Mammary epithelial cell (primary cell): ENCODE measurements at regions not wholly inside any gene's neighbourhood (a gene's known extent, or its start where the extent isn't known, plus 50 kb on each side); places are given as distances from the start of the nearest gene placed in this dataset.
"Not testable (repeated sequence)": the region's sequence is repeated elsewhere in the genome, so short reads cannot be mapped to it uniquely, and the experiment has no call there.

ENCODE experiments used
- CTCF ChIP-seq, 2 donors: IDR thresholded peaks in 1 of 2; conservative IDR thresholded peaks in 1 of 2; 2 replicates each; pipeline ENCODE4 v1.5.1; 2011 to 2012; ENCODE audit warnings: inconsistent platforms in 2 of 2, low read length in 2 of 2, mild to moderate bottlenecking in 2 of 2, control low read depth in 1 of 2, low read depth in 1 of 2; ENCODE audit not compliant: insufficient read depth in 1 of 2; ENCODE audit errors: extremely low read depth in 1 of 2
- EZH2 ChIP-seq: IDR thresholded peaks from 2 replicates; pipeline ENCODE4 v1.6.1; 2012; ENCODE audit warnings: low read length, inconsistent platforms, borderline replicate concordance

GRCh38 chr6:115861658-115862057, 199.0 kb downstream of the FRK start:
- not testable (repeated sequence) for TF ChIP-seq CTCF (conservative IDR thresholded peaks at IDR 0.05 in 1 of 2, IDR thresholded peaks at IDR 0.05 in 1 of 2; ENCODE audit: extremely low read depth in 1 of 2, insufficient read depth in 1 of 2, low read depth in 1 of 2, low read length in 2 of 2); EZH2
